Left cardiac atrium (tissue), 4 donors: ENCODE measurements at regions not wholly inside any gene's neighbourhood (a gene's known extent, or its start where the extent isn't known, plus 50 kb on each side); places are given as distances from the start of the nearest gene placed in this dataset.

Experiments
- ATAC-seq, 2 donors: fragments of 200-7000 bp; cut with Tn5 transposase; one replicate each; pipeline ENCODE4 v1.9.1; 2020; ENCODE audit warnings: mild to moderate bottlenecking in 2 of 2, moderate library complexity in 2 of 2
- DNase-seq: peaks from one replicate; pipeline ENCODE4 v3.0.0-alpha.2; 2020
- intact Hi-C, 2 donors: fragments of 100-400 bp; cut with DNase I; formaldehyde crosslinking; loops; one replicate each; pipeline versions ENCODE4 v1.14.1 to v1.15.1; 2022 to 2023
- donor health status: DM: no; HTN: yes; CAD: no.
- donor health status: DM: no; HTN: yes; CAD: no; lungs with severe emphysema.
- donor health status: DM: yes; HTN: yes; CAD: no.
- donor health status: Dilated cardiomyopathy.

- ATAC-seq: no peak
- intact Hi-C loops: no loop called here
- no peak for DNase-seq
These were observed 817.8 kb upstream of the CNTNAP5 start for GRCh38 chr2:123207245-123207644.

GRCh38 chr2:123209202-123209601 is 815.9 kb upstream of the CNTNAP5 start:
- DNase-seq: no peak
- intact Hi-C loops: no loop called here
- ATAC-seq: no peak

- intact Hi-C loops: no loop called here
- ATAC-seq (no peak), DNase-seq (no peak)
These were observed 813.9 kb upstream of the CNTNAP5 start for GRCh38 chr2:123211181-123211580.

- no peak for DNase-seq
- no peak for ATAC-seq
- intact Hi-C loops: no loop called here
These were observed 779.9 kb upstream of the CNTNAP5 start for GRCh38 chr2:123245156-123245555.

- ATAC-seq: no peak
- intact Hi-C loops: no loop called here
- no peak for DNase-seq
These were observed 766.1 kb upstream of the CNTNAP5 start for GRCh38 chr2:123258877-123259539.

GRCh38 chr2:123262856-123263255 is 762.2 kb upstream of the CNTNAP5 start:
- intact Hi-C loops: no loop called here
- ATAC-seq: no peak
- DNase-seq: no peak

GRCh38 chr2:123283431-123283830 is 741.7 kb upstream of the CNTNAP5 start:
- DNase-seq: no peak
- ATAC-seq: no peak
- intact Hi-C loops: no loop called here

- intact Hi-C loops: no loop called here
- DNase-seq: no peak
- ATAC-seq: no peak
These were observed 721.4 kb upstream of the CNTNAP5 start for GRCh38 chr2:123303731-123304130.
